Thyroid gland (tissue), 4 donors: ENCODE measurements at regions not wholly inside any gene's neighbourhood (a gene's known extent, or its start where the extent isn't known, plus 50 kb on each side); places are given as distances from the start of the nearest gene placed in this dataset.

Source experiments
- CTCF ChIP-seq, 6 experiments: fragments of 200-600 bp in 3 of 6; fragments of 450-650 bp in 3 of 6; sonication (generic) in 3 of 6; IDR thresholded peaks; one replicate each; pipeline ENCODE4 v1.5.1; 2016 to 2019; ENCODE audit warnings: antibody characterized with exemption in 6 of 6, mild to moderate bottlenecking in 2 of 6, inconsistent platforms in 1 of 6, moderate library complexity in 1 of 6
- POLR2A ChIP-seq, 2 donors: fragments of 450-650 bp; IDR thresholded peaks; one replicate each; pipeline ENCODE4 v1.6.1; 2017; ENCODE audit warnings: antibody characterized with exemption in 2 of 2, mild to moderate bottlenecking in 2 of 2, moderate library complexity in 1 of 2

- TF ChIP-seq CTCF (IDR thresholded peaks at IDR 0.05) (no peak), POLR2A (IDR thresholded peaks at IDR 0.05) (no peak)
These were observed 172.0 kb downstream of the MTHFS start for GRCh38 chr15:79724804-79725203.
